MG63 (cell line): ENCODE measurements at regions not wholly inside any gene's neighbourhood (a gene's known extent, or its start where the extent isn't known, plus 50 kb on each side); places are given as distances from the start of the nearest gene placed in this dataset.
A peak's percentile ranks its signal among the peaks of the same experiment; 100 is the strongest.

ENCODE experiments used
- DNase-seq: peaks from one replicate; pipeline ENCODE4 v3.0.0-alpha.2; 2020
- H3K27me3 ChIP-seq: fragments of 250-450 bp; sonication (Bioruptor Pico); 2 replicates; pipeline ENCODE4 v1.5.1; 2020; ENCODE audit warnings: mild to moderate bottlenecking, moderate library complexity
- H3K36me3 ChIP-seq: fragments of 250-450 bp; sonication (Bioruptor Pico); 2 replicates; pipeline ENCODE4 v1.5.1; 2020; ENCODE audit warnings: mild to moderate bottlenecking, moderate library complexity
- H3K4me3 ChIP-seq: fragments of 250-450 bp; sonication (Bioruptor Pico); 2 replicates; pipeline ENCODE4 v1.5.1; 2020; ENCODE audit warnings: mild to moderate bottlenecking, moderate library complexity
- H3K9me3 ChIP-seq: fragments of 250-450 bp; sonication (Bioruptor Pico); 2 replicates; pipeline ENCODE4 v1.5.1; 2020; ENCODE audit warnings: mild to moderate bottlenecking, moderate library complexity

DNA sequence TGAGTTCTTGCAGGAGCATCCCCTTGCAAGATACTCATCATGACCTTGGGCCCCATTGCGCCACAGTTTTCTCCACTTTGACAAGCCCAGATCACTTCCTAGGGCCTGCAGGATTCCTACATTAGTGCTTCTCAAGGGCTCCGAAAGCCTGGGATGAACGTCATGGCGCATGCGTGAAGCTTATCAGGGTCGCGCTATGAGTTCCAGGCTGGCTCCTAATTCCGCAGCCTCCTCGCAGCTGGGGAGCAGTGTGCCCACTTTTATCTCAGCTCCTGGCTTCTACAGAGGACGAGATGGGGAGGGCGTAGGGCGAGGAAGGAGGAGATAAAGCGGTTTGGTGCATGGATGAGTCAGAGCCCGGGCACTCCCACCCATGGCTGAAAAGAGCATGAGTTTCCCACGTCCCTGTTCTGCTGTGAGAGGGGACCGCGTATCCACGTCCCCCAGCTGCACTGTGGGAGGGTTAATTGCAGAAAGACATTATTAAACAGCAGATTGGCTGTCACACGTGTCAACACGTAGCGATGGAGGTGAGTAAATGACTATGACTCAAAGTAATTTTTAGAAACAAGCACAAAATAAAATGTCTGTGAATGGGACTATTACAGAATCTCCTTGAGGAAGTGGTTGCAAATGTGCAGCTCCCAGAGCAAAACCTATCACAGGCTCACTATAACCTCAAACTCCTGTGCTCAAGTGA, 72.9 kb upstream of the DSP start:
- Histone ChIP-seq H3K9me3 (no peaks in the 10 kb centered on the region), H3K36me3 (no peaks in the 10 kb centered on the region), H3K27me3 (no peaks in the 10 kb centered on the region)

DNA sequence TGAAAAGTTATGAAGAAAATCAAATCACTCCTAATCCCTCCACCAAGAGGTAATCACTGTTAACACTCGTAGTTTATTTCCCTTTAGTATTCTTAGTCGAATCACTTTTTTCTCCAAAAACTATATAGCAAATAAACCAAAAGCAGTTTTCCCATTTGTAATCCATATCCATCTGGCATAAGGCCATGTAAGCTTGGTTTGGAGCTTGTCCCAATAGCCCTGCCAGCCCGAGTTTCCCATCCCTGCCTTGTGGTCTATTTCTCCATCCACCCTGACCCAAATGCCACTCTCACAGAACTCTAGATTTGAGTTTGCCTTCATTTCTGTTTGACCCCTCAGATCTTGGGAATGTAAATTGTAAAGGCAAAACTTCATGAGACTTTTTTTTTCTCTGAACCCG, 71.8 kb upstream of the DSP start:
- Histone ChIP-seq H3K9me3 (no peaks in the 10 kb centered on the region), H3K36me3 (no peaks in the 10 kb centered on the region), H3K27me3 (no peaks in the 10 kb centered on the region), H3K4me3 (no peak overlapping the region)
- DNase-seq, result no peak

More for the DNA sequence above, 72.9 kb upstream of the DSP start:
- peak; percentile 44 for DNase-seq
- peak overlapping the region; percentile 34 for H3K4me3 ChIP-seq

DNA sequence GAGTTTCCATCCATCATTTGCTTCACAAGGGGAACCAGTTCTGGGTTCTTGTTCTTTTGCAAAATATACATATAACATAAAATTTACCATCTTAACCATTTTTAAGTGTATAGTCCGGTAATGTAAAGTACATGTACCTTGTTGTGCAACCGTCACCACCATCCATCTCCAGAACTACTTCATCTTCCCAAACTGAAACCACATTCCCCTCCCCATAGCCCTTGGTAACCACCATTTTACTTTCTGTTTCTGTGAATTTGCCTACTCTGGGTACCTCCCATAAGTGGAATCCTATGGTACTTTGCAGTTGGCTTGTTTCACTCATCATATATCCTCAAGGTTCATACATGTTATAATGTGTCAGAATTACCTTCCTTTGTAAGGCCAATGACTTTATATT, 70.3 kb upstream of the DSP start:
- no peaks in the 10 kb centered on the region for H3K36me3 ChIP-seq
- H3K9me3 ChIP-seq, result no peaks in the 10 kb centered on the region
- H3K27me3 ChIP-seq, result no peaks in the 10 kb centered on the region
- no peak overlapping the region for H3K4me3 ChIP-seq
- DNase-seq, result no peak

DNA sequence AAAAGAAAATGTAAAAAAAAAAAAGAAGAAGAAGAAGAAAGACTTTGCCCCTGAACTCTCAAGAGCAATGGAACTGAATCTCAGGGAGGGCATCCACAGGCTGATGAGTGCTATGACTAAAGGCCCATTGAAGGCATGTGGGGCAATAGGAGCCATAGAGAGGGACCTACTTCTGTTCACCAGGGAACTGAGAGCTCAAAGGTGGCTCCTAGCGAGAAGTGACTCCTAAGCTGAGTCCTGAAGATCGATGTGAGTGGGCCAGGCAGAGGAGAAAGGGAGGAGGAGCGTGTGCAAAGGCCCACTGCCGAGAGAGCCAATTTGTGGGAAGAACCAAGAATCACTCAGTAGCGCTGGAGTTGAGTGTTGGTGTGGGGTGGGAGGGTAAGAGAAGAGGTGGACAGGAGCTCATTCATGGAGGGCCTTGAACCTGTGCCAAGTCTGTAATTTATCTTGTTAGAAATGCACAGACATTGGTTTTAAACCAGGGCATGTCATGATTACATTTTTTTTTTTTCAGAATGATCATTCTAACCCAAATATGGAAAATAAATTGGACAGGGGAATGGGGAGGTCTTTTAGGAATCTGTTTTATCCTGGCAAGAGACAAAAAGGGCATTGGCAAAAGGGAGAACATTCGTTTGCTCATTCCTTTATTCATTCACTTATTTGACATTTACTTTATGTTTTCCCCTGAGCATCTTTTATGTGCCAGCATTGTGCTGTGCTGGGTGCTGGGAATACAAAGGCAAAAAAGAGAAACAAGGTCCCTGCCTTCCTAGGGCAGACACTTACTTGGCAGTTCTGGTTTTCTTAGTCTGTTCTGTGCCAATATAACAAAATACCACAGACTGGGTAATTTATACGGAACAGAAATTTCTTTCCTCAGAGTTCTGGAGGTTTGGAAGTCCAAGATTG, 67.4 kb upstream of the DSP start:
- H3K36me3 ChIP-seq, result no peaks in the 10 kb centered on the region
- no peaks in the 10 kb centered on the region for H3K9me3 ChIP-seq
- no peak overlapping the region for H3K4me3 ChIP-seq
- no peak for DNase-seq
- no peaks in the 10 kb centered on the region for H3K27me3 ChIP-seq

GRCh38 chr6:7475081-7475480, 66.4 kb upstream of the DSP start:
- Histone ChIP-seq H3K36me3 (no peaks in the 10 kb centered on the region), H3K27me3 (no peaks in the 10 kb centered on the region), H3K4me3 (no peak overlapping the region), H3K9me3 (no peaks in the 10 kb centered on the region)
- no peak for DNase-seq

- Histone ChIP-seq H3K4me3 (no peak overlapping the region), H3K9me3 (no peaks in the 10 kb centered on the region), H3K27me3 (no peaks in the 10 kb centered on the region; the same call in none of the 2 replicates), H3K36me3 (no peaks in the 10 kb centered on the region)
- DNase-seq, result peak; percentile 9
Observed at GRCh38 chr6:7479801-7480266, 61.6 kb upstream of the DSP start.

DNA sequence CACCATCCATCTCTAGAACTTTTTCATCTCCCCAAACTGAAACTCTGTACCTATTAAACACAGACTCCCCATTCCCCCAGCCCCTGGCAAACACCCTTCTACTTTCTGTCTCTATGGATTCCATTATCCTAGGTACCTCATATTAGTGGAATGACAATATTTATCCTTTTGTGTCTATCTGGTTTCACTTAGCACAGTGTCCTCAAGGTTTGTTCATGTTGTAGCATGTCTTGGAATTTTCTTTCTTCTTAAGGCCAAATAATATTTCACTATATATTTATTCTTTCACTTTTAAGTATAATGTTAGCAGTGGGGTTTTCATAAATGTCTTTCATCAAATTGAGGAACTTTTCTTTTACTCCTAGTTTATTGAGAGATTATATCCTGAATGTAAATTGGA, 56.8 kb upstream of the DSP start:
- no peak overlapping the region for H3K4me3 ChIP-seq
- no peaks in the 10 kb centered on the region for H3K36me3 ChIP-seq
- H3K9me3 ChIP-seq, result no peaks in the 10 kb centered on the region
- no peak for DNase-seq
- H3K27me3 ChIP-seq, result no peaks in the 10 kb centered on the region; the same call in none of the 2 replicates

DNA sequence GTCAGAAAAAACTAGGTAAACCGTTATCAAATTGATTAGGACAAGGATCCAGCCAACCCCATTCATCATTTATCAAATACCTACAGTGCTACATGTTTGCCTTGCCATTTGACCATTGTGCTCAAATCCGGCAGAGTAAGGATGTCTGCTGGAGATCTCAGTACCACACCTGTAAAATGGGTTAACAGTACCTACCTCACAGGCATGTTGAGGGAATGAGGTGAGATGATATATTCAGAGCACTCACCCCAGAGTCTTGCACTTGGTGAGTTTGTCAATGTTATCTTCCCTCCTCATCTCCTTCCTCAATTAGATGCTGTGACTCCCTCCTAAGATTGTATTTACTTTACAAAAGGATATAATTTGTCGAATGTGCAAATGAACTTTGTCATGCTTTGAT, 54.5 kb upstream of the DSP start:
- Histone ChIP-seq H3K9me3 (no peaks in the 10 kb centered on the region), H3K36me3 (no peaks in the 10 kb centered on the region), H3K27me3 (no peaks in the 10 kb centered on the region; the same call in none of the 2 replicates), H3K4me3 (no peak overlapping the region)
- DNase-seq, result no peak

DNA sequence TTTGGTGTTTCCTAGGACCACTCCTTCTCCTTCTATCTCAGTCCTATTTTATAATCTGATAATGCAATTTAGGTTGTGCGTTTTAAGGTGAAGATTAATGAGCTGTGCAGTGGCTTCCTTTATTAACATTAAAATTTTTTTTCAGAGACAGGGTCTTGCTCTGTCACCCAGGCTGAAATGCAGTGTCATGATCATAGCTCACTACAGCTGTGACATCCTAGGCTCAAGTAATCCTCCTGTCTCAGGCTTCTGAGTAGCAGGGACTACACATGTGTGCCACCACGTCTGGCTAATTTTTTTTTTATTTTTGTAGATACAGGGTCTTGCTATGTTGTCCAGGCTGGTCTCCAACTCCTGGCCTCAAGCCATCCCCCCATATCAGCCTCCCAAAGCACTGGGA, 53.0 kb upstream of the DSP start:
- Histone ChIP-seq H3K9me3 (no peaks in the 10 kb centered on the region), H3K27me3 (no peaks in the 10 kb centered on the region; the same call in 1 of the 2 replicates), H3K4me3 (no peak overlapping the region), H3K36me3 (no peaks in the 10 kb centered on the region)
- DNase-seq, result no peak

GRCh38 chr6:7489376-7489775, 52.1 kb upstream of the DSP start:
- Histone ChIP-seq H3K36me3 (no peaks in the 10 kb centered on the region), H3K9me3 (no peaks in the 10 kb centered on the region), H3K4me3 (no peak overlapping the region), H3K27me3 (no peaks in the 10 kb centered on the region)
- DNase-seq, result no peak
